ENCODE measurements at regions not wholly inside any gene's neighbourhood (a gene's known extent, or its start where the extent isn't known, plus 50 kb on each side); places are given as distances from the start of the nearest gene placed in this dataset.
"Not testable (repeated sequence)": the region's sequence is repeated elsewhere in the genome, so short reads cannot be mapped to it uniquely, and the experiment has no call there.

- no peaks in the 10 kb centered on the region for H3K36me3 ChIP-seq (ENCODE audit: control insufficient read depth, insufficient read depth, low read length)
- DNase-seq (ENCODE audit: low read depth), result no peak
- no peak overlapping the region for H3K4me3 ChIP-seq (ENCODE audit: low read depth, low read length)
These were observed 566.8 kb upstream of the CYLC2 start for GRCh38 chr9:102428305-102428704.

DNA sequence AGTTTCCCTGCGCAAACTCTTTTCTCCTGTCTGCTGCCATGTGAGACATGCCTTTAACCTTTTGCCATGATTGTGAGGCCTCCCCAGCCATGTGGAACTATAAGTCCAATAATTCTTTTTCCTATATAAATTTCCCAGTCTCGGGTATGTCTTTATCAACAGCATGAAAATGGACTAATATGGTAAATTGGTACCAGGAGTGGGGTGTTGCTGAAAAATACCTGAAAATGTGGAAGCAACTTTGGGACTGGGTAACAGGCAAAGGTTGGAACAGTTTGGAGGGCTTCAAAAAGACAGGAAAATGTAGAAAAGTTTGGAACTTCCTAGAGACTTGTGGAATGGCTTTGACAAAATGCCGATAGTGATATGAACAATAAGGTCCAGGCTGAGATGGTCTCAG is 578.9 kb upstream of the CYLC2 start:
- not testable (repeated sequence) for H3K27me3 ChIP-seq (ENCODE audit: control insufficient read depth, insufficient read depth, low read length); DNase-seq (ENCODE audit: low read depth); H3K4me3 ChIP-seq (ENCODE audit: low read depth, low read length); H3K36me3 ChIP-seq (ENCODE audit: control insufficient read depth, insufficient read depth, low read length)

More at GRCh38 chr9:102428305-102428704, 566.8 kb upstream of the CYLC2 start:
- no peaks in the 10 kb centered on the region for H3K27me3 ChIP-seq (ENCODE audit: control insufficient read depth, insufficient read depth, low read length)
- no peak for TF ChIP-seq CTCF (IDR thresholded peaks at IDR 0.05; ENCODE audit: insufficient read depth, low read length, poor library complexity, severe bottlenecking)

DNA sequence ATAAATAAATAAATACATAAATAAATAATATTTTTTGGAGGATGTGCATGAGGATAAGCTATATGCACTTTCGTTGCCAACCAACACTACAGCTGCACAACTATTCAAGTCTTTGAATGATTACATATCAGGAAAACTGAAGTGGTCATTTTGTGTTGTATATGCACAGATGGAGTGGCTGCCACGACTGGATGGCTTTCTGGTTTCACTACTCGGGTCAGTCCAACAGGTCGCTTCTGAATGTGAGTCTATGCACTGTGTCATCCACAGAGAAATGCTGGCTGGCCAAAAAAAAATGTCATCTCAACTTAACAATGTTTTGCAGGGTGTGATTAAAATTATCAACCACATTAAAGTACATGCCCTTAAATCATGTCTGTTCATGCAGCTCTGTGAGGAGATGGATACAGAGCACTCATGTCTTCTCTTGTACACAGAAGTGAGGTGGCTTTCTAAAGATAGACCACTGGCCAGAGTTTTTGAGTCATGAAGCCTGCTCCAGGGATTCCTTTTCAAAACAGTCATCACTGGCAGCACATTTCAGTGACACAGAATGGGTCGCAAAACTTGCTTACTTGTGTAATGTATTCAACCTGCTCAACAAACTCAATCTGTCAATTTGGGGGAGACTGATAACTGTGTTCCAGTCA is 589.8 kb upstream of the CYLC2 start:
- H3K4me3 ChIP-seq (ENCODE audit: low read depth, low read length), result no peak overlapping the region
- no peak for DNase-seq (ENCODE audit: low read depth)
- TF ChIP-seq CTCF (IDR thresholded peaks at IDR 0.05; ENCODE audit: insufficient read depth, low read length, poor library complexity, severe bottlenecking), result no peak

GRCh38 chr9:102403514-102403913 is 591.6 kb upstream of the CYLC2 start:
- Histone ChIP-seq H3K36me3 (ENCODE audit: control insufficient read depth, insufficient read depth, low read length) (no peaks in the 10 kb centered on the region), H3K27me3 (ENCODE audit: control insufficient read depth, insufficient read depth, low read length) (no peaks in the 10 kb centered on the region), H3K4me3 (ENCODE audit: low read depth, low read length) (no peak overlapping the region)
- DNase-seq (ENCODE audit: low read depth), result no peak
- TF ChIP-seq CTCF (IDR thresholded peaks at IDR 0.05; ENCODE audit: insufficient read depth, low read length, poor library complexity, severe bottlenecking), result no peak

More for the DNA sequence above, 589.8 kb upstream of the CYLC2 start:
- no peaks in the 10 kb centered on the region for H3K36me3 ChIP-seq (ENCODE audit: control insufficient read depth, insufficient read depth, low read length)
- H3K27me3 ChIP-seq (ENCODE audit: control insufficient read depth, insufficient read depth, low read length), result no peaks in the 10 kb centered on the region

- TF ChIP-seq CTCF (IDR thresholded peaks at IDR 0.05; ENCODE audit: insufficient read depth, low read length, poor library complexity, severe bottlenecking), result no peak
These were observed 596.9 kb upstream of the CYLC2 start for GRCh38 chr9:102398205-102398604.

GRCh38 chr9:102385620-102386019 is 609.5 kb upstream of the CYLC2 start:
- not testable (repeated sequence) for DNase-seq (ENCODE audit: low read depth); H3K27me3 ChIP-seq (ENCODE audit: control insufficient read depth, insufficient read depth, low read length); H3K36me3 ChIP-seq (ENCODE audit: control insufficient read depth, insufficient read depth, low read length); H3K4me3 ChIP-seq (ENCODE audit: low read depth, low read length)

More at GRCh38 chr9:102398205-102398604, 596.9 kb upstream of the CYLC2 start:
- Histone ChIP-seq H3K27me3 (ENCODE audit: control insufficient read depth, insufficient read depth, low read length) (no peaks in the 10 kb centered on the region), H3K4me3 (ENCODE audit: low read depth, low read length) (no peak overlapping the region), H3K36me3 (ENCODE audit: control insufficient read depth, insufficient read depth, low read length) (no peaks in the 10 kb centered on the region)
- DNase-seq (ENCODE audit: low read depth), result no peak

GRCh38 chr9:102362470-102363132 is 624.2 kb upstream of the GRIN3A start:
- DNase-seq (ENCODE audit: low read depth), result no peak
- no peak for TF ChIP-seq CTCF (IDR thresholded peaks at IDR 0.05; ENCODE audit: insufficient read depth, low read length, poor library complexity, severe bottlenecking)
- Histone ChIP-seq H3K36me3 (ENCODE audit: control insufficient read depth, insufficient read depth, low read length) (no peaks in the 10 kb centered on the region), H3K4me3 (ENCODE audit: low read depth, low read length) (no peak overlapping the region), H3K27me3 (ENCODE audit: control insufficient read depth, insufficient read depth, low read length) (no peaks in the 10 kb centered on the region)

Data from kidney epithelial cell (primary cell).